Trophoblast cell (in vitro differentiated cells and primary cell): ENCODE measurements at regions not wholly inside any gene's neighbourhood (a gene's known extent, or its start where the extent isn't known, plus 50 kb on each side); places are given as distances from the start of the nearest gene placed in this dataset.

Experiments used
- DNase-seq, 2 donors: peaks; one replicate each; pipeline ENCODE4 v3.0.0-alpha.2; 2016
- H2AFZ ChIP-seq: 2 replicates; pipeline ENCODE4 v1.6.1; 2013; ENCODE audit warnings: low read length, moderate library complexity, mild to moderate bottlenecking; ENCODE audit not compliant: insufficient read depth, poor library complexity
- H2AK5ac ChIP-seq: 2 replicates; pipeline ENCODE4 v1.6.1; 2013; ENCODE audit warnings: mild to moderate bottlenecking, low read length
- H2BK120ac ChIP-seq: 2 replicates; pipeline ENCODE4 v1.6.1; 2013; ENCODE audit warnings: low read length, mild to moderate bottlenecking, moderate library complexity; ENCODE audit not compliant: insufficient read depth, poor library complexity
- H2BK12ac ChIP-seq: 2 replicates; pipeline ENCODE4 v1.6.1; 2013; ENCODE audit warnings: mild to moderate bottlenecking, low read length, moderate library complexity
- H2BK5ac ChIP-seq: 2 replicates; pipeline ENCODE4 v1.6.1; 2013; ENCODE audit warnings: low read length, low read depth, moderate library complexity, mild to moderate bottlenecking; ENCODE audit not compliant: poor library complexity
- H3K14ac ChIP-seq: 2 replicates; pipeline ENCODE4 v1.6.1; 2013; ENCODE audit warnings: mild to moderate bottlenecking, low read length
- H3K18ac ChIP-seq: 2 replicates; pipeline ENCODE4 v1.6.1; 2013; ENCODE audit warnings: mild to moderate bottlenecking, low read length
- H3K23ac ChIP-seq: 2 replicates; pipeline ENCODE4 v1.6.1; 2013; ENCODE audit warnings: low read length
- H3K27ac ChIP-seq: 2 replicates; pipeline ENCODE4 v1.5.1; 2013; ENCODE audit warnings: low read depth, mild to moderate bottlenecking, inconsistent platforms, low read length, moderate library complexity
- H3K27me3 ChIP-seq: 2 replicates; pipeline ENCODE4 v1.6.1; 2013; ENCODE audit warnings: inconsistent platforms, mild to moderate bottlenecking, low read length, moderate library complexity; ENCODE audit not compliant: insufficient read depth
- H3K36me3 ChIP-seq, 2 experiments: 1 replicate in 1 of 2; 2 replicates in 1 of 2; pipeline ENCODE4 v1.6.1; 2013; ENCODE audit warnings: low read length in 2 of 2, mild to moderate bottlenecking in 2 of 2, moderate library complexity in 1 of 2; ENCODE audit not compliant: insufficient read depth in 2 of 2, control insufficient read depth in 1 of 2
- H3K4ac ChIP-seq: 2 replicates; pipeline ENCODE4 v1.6.1; 2013; ENCODE audit warnings: low read depth, mild to moderate bottlenecking, low read length, moderate library complexity
- H3K4me1 ChIP-seq, 2 experiments: 1 replicate in 1 of 2; 2 replicates in 1 of 2; pipeline ENCODE4 v1.6.1; 2013; ENCODE audit warnings: low read length in 2 of 2, mild to moderate bottlenecking in 2 of 2, moderate library complexity in 1 of 2; ENCODE audit not compliant: insufficient read depth in 2 of 2, control insufficient read depth in 1 of 2
- H3K4me2 ChIP-seq: 2 replicates; pipeline ENCODE4 v1.6.1; 2013; ENCODE audit warnings: inconsistent platforms, mild to moderate bottlenecking, low read length, moderate library complexity
- H3K4me3 ChIP-seq: 2 replicates; pipeline ENCODE4 v1.5.1; 2013; ENCODE audit warnings: mild to moderate bottlenecking, low read depth, low read length, inconsistent platforms
- H3K79me1 ChIP-seq: one replicate; pipeline ENCODE4 v1.6.1; 2013; ENCODE audit warnings: low read length
- H3K79me2 ChIP-seq: 2 replicates; pipeline ENCODE4 v1.6.1; 2013; ENCODE audit warnings: low read length, mild to moderate bottlenecking; ENCODE audit not compliant: control insufficient read depth, insufficient read depth, poor library complexity
- H3K9ac ChIP-seq: 2 replicates; pipeline ENCODE4 v1.6.1; 2013; ENCODE audit warnings: mild to moderate bottlenecking, low read length
- H3K9me3 ChIP-seq: 2 replicates; pipeline ENCODE4 v1.6.1; 2013; ENCODE audit warnings: low read depth, mild to moderate bottlenecking, control low read depth, inconsistent platforms, low read length; ENCODE audit not compliant: insufficient read depth
- H4K12ac ChIP-seq: 2 replicates; pipeline ENCODE4 v1.6.1; 2013; ENCODE audit warnings: low read depth, mild to moderate bottlenecking, low read length, moderate library complexity
- H4K8ac ChIP-seq: 2 replicates; pipeline ENCODE4 v1.6.1; 2013; ENCODE audit warnings: low read depth, mild to moderate bottlenecking, low read length, moderate library complexity
- H4K91ac ChIP-seq: one replicate; pipeline ENCODE4 v1.6.1; 2013; ENCODE audit warnings: low read depth, mild to moderate bottlenecking, low read length, moderate library complexity
- WGBS: extraction: QIAGEN DNeasy Blood & Tissue Kit; methylation state at CpG from one replicate; pipeline ENCODE4 v1.1.7; 2013; ENCODE audit warnings: missing lambda C conversion rate; ENCODE audit not compliant: insufficient read length, insufficient coverage; ENCODE audit errors: extremely low coverage; 5-methylcytosine and 5-hydroxymethylcytosine counted together

- Histone ChIP-seq H2BK5ac (no peak overlapping the region), H3K4me3 (no peak overlapping the region), H4K91ac (no peak overlapping the region), H3K4ac (no peak overlapping the region), H3K79me2 (no peaks in the 10 kb centered on the region), H3K9me3 (no peaks in the 10 kb centered on the region), H2BK12ac (no peak overlapping the region), H3K79me1 (no peaks in the 10 kb centered on the region), H2AK5ac (no peak overlapping the region), H4K8ac (no peak overlapping the region), H3K23ac (no peak overlapping the region), H2BK120ac (no peak overlapping the region), H3K27me3 (no peaks in the 10 kb centered on the region), H4K12ac (no peak overlapping the region), H2AFZ (no peak overlapping the region), H3K36me3 (no peaks in the 10 kb centered on the region), H3K9ac (no peak overlapping the region), H3K14ac (no peak overlapping the region), H3K27ac (no peak overlapping the region), H3K18ac (no peak overlapping the region), H3K4me1 (no peaks in the 10 kb centered on the region), H3K4me2 (no peak overlapping the region)
- DNase-seq = no peak
- no CpG with 5 or more reads among the region's 2 CpGs for WGBS
These were observed 65.1 kb upstream of the POF1B start for GRCh38 chrX:85444613-85445012.
